Suprapubic skin (tissue), 4 donors: ENCODE measurements at regions not wholly inside any gene's neighbourhood (a gene's known extent, or its start where the extent isn't known, plus 50 kb on each side); places are given as distances from the start of the nearest gene placed in this dataset.

Source experiments
- CTCF ChIP-seq, 2 donors: fragments of 200-600 bp in 1 of 2; fragments of 450-650 bp in 1 of 2; sonication (generic) in 1 of 2; IDR thresholded peaks; one replicate each; pipeline ENCODE4 v1.5.1; 2016 to 2019; ENCODE audit warnings: antibody characterized with exemption in 2 of 2, mild to moderate bottlenecking in 1 of 2, moderate library complexity in 1 of 2
- EP300 ChIP-seq: sonication (generic); formaldehyde crosslinking; IDR thresholded peaks from one replicate; pipeline ENCODE4 v1.6.1; 2017; ENCODE audit warnings: antibody characterized with exemption
- POLR2A ChIP-seq, 2 donors: fragments of 450-650 bp; IDR thresholded peaks; one replicate each; pipeline ENCODE4 v1.6.1; 2017; ENCODE audit warnings: antibody characterized with exemption in 2 of 2, mild to moderate bottlenecking in 2 of 2, moderate library complexity in 2 of 2
- POLR2AphosphoS5 ChIP-seq, 3 donors: sonication (generic); formaldehyde crosslinking; IDR thresholded peaks; one replicate each; pipeline ENCODE4 v1.6.1; 2017; ENCODE audit warnings: antibody characterized with exemption in 3 of 3

DNA sequence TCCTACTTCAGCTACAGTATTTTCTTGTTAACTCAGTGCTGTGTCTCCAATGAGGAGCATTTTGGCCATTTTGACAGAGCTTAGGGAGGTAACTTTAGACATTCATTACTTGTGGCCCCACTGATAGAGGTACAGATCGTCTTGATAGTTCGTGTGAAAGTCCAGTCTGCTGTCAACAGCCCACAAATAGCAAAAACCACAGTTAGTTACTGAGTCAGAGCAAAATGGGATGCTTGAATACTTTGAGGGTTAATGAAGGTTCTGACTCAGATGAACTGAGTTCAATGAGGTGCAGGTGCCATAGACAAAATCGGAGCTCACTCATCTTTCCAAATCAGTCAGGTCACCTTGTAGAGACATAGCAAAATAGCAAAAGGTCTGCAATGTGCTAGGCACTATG is 163.1 kb upstream of the TLE4 start:
- TF ChIP-seq CTCF (IDR thresholded peaks at IDR 0.05) (no peak), POLR2AphosphoS5 (IDR thresholded peaks at IDR 0.05) (no peak), POLR2A (IDR thresholded peaks at IDR 0.05) (no peak), EP300 (no peak)
